HCT116 (cell line): ENCODE measurements at regions not wholly inside any gene's neighbourhood (a gene's known extent, or its start where the extent isn't known, plus 50 kb on each side); places are given as distances from the start of the nearest gene placed in this dataset.

Source experiments
- ATAC-seq: fragments of 200-7000 bp; cut with Tn5 transposase; 2 replicates; pipeline ENCODE4 v1.9.1; 2020; ENCODE audit warnings: mild to moderate bottlenecking, moderate library complexity
- BruUV-seq: library from RNA; stranded (reverse); fragments of 400-500 nt; replicated peaks from 2 replicates; lab custom pipeline; 2021; lab: Mats Ljungman, UMichigan
- CTCF ChIA-PET: fragments of 300-600 bp; sonication (Branson Sonifier 250); formaldehyde crosslinking; loops from one replicate; lab custom pipeline; 2021; ENCODE audit warnings: antibody characterized with exemption; lab: Charles Lee
- POLR2A ChIA-PET: fragments of 300-600, 350-600 bp; sonication (Branson Sonifier 250); formaldehyde crosslinking; loops from one replicate; lab custom pipeline; 2021; ENCODE audit warnings: antibody characterized with exemption; lab: Charles Lee
- RAD21 ChIA-PET, 2 experiments: fragments of 300-600 bp; sonication (Branson Sonifier 250); formaldehyde crosslinking; loops; one replicate each; lab custom pipeline; 2023; ENCODE audit warnings: low total read pairs in 2 of 2; ENCODE audit not compliant: uncharacterized antibody in 2 of 2, unreplicated experiment in 2 of 2, low non-redundant PET in 1 of 2; lab: Charles Lee
- DNase-seq: peaks from one replicate; pipeline ENCODE4 v3.0.0-alpha.2; 2010; ENCODE audit warnings: low read depth, low spot score
- H2AFZ ChIP-seq: fragments of 200-600 bp; shearing (Covaris generic), sonication (generic); 2 replicates; pipeline ENCODE4 v1.6.1; 2017; ENCODE audit warnings: low read depth, mixed run types, mixed read lengths, antibody characterized with exemption, low read length; ENCODE audit not compliant: poor library complexity, severe bottlenecking
- H3K27ac ChIP-seq: 2 replicates; pipeline ENCODE4 v1.5.1; 2012; ENCODE audit warnings: low read depth, low read length
- H3K27me3 ChIP-seq: fragments of 200-600 bp; sonication (generic); 2 replicates; pipeline ENCODE4 v1.6.1; 2016; ENCODE audit warnings: mixed run types, low read length, mixed read lengths; ENCODE audit not compliant: insufficient read depth
- H3K36me3 ChIP-seq, 2 experiments: fragments of 200-500 bp in 1 of 2; fragments of 200-600 bp in 1 of 2; sonication (Bioruptor generic) in 1 of 2; sonication (generic) in 1 of 2; 2 replicates each; pipeline versions ENCODE4 v1.5.1 to v1.6.1; 2014 to 2016; ENCODE audit warnings: low read length in 2 of 2, inconsistent platforms in 1 of 2, mixed read lengths in 1 of 2, mixed run types in 1 of 2; ENCODE audit not compliant: insufficient read depth in 2 of 2, control insufficient read depth in 1 of 2
- H3K4me1 ChIP-seq, 2 experiments: fragments of 200-600 bp in 1 of 2; sonication (generic) in 1 of 2; 2 replicates each; pipeline versions ENCODE4 v1.5.1 to v1.6.1; 2012 to 2017; ENCODE audit warnings: low read length in 2 of 2, inconsistent platforms in 1 of 2, mild to moderate bottlenecking in 1 of 2, mixed read lengths in 1 of 2, mixed run types in 1 of 2, moderate library complexity in 1 of 2; ENCODE audit not compliant: insufficient read depth in 2 of 2, control insufficient read depth in 1 of 2
- H3K4me2 ChIP-seq: fragments of 200-600 bp; sonication (generic); 2 replicates; pipeline ENCODE4 v1.6.1; 2017; ENCODE audit warnings: mixed run types, low read length, mixed read lengths
- H3K4me3 ChIP-seq, 2 experiments: fragments of 200-600 bp in 1 of 2; sonication (generic) in 1 of 2; replicated peaks in 1 of 2; 2 replicates each; pipeline ENCODE4 v1.5.1; 2011 to 2016; ENCODE audit warnings: low read length in 2 of 2, control low read depth in 1 of 2, low read depth in 1 of 2, mild to moderate bottlenecking in 1 of 2, mixed read lengths in 1 of 2, mixed run types in 1 of 2
- H3K79me2 ChIP-seq: fragments of 200-600 bp; sonication (generic); 2 replicates; pipeline ENCODE4 v1.6.1; 2017; ENCODE audit warnings: mild to moderate bottlenecking, mixed run types, low read length, moderate library complexity, mixed read lengths; ENCODE audit not compliant: insufficient read depth
- H3K9ac ChIP-seq: fragments of 200-600 bp; sonication (generic); 2 replicates; pipeline ENCODE4 v1.6.1; 2016; ENCODE audit warnings: low read length, mixed read lengths
- H3K9me2 ChIP-seq: fragments of 200-600 bp; sonication (generic), shearing (Covaris generic); 2 replicates; pipeline ENCODE4 v1.6.1; 2017; ENCODE audit warnings: mixed run types, mild to moderate bottlenecking, moderate library complexity; ENCODE audit not compliant: insufficient read depth
- H3K9me3 ChIP-seq, 2 experiments: fragments of 200-500 bp in 1 of 2; fragments of 200-600 bp in 1 of 2; sonication (Bioruptor generic) in 1 of 2; sonication (generic) in 1 of 2; 2 replicates each; pipeline ENCODE4 v1.6.1; 2014 to 2017; ENCODE audit warnings: low read length in 2 of 2, mixed read lengths in 2 of 2, inconsistent platforms in 1 of 2, low read depth in 1 of 2, mild to moderate bottlenecking in 1 of 2, mixed run types in 1 of 2, moderate library complexity in 1 of 2; ENCODE audit not compliant: control insufficient read depth in 1 of 2, insufficient read depth in 1 of 2
- H4K20me1 ChIP-seq: fragments of 200-600 bp; sonication (generic), shearing (Covaris generic); 2 replicates; pipeline ENCODE4 v1.6.1; 2017; ENCODE audit warnings: mixed run types, mild to moderate bottlenecking, moderate library complexity; ENCODE audit not compliant: insufficient read depth
- ATF3 ChIP-seq: IDR thresholded peaks from 2 replicates; pipeline ENCODE4 v1.6.1; 2012
- CEBPB ChIP-seq: IDR thresholded peaks from 2 replicates; pipeline ENCODE4 v1.6.1; 2012; ENCODE audit warnings: low read depth
- CTCF ChIP-seq, 3 experiments: fragments of 200-600 bp in 1 of 3; sonication (generic) in 1 of 3; IDR thresholded peaks in 2 of 3; conservative IDR thresholded peaks in 1 of 3; 2 replicates each; pipeline ENCODE4 v1.5.1; 2012 to 2017; ENCODE audit warnings: low read depth in 2 of 3, low read length in 2 of 3, antibody characterized with exemption in 1 of 3, borderline replicate concordance in 1 of 3, control low read depth in 1 of 3, mild to moderate bottlenecking in 1 of 3, mixed read lengths in 1 of 3, mixed run types in 1 of 3, moderate library complexity in 1 of 3; ENCODE audit not compliant: insufficient read depth in 1 of 3
- EGR1 ChIP-seq: IDR thresholded peaks from 2 replicates; pipeline ENCODE4 v1.6.1; 2012; ENCODE audit warnings: low read depth
- ELF1 ChIP-seq: IDR thresholded peaks from 2 replicates; pipeline ENCODE4 v1.6.1; 2012; ENCODE audit warnings: low read depth, borderline replicate concordance
- EZH2 ChIP-seq: fragments of 200-600 bp; sonication (generic); IDR thresholded peaks from 2 replicates; pipeline ENCODE4 v1.6.1; 2017; ENCODE audit warnings: antibody characterized with exemption, mixed run types
- EZH2phosphoT487 ChIP-seq: fragments of 200-600 bp; IDR thresholded peaks from 2 replicates; pipeline ENCODE4 v1.6.1; 2018; ENCODE audit warnings: antibody characterized with exemption, borderline replicate concordance
- FOSL1 ChIP-seq: IDR thresholded peaks from 2 replicates; pipeline ENCODE4 v1.6.1; 2012; ENCODE audit warnings: low read depth
- JUND ChIP-seq: IDR thresholded peaks from 2 replicates; pipeline ENCODE4 v1.6.1; 2012
- MAX ChIP-seq: IDR thresholded peaks from 2 replicates; pipeline ENCODE4 v1.6.1; 2012
- POLR2A ChIP-seq: IDR thresholded peaks from 2 replicates; pipeline ENCODE4 v1.7.0; 2011; ENCODE audit warnings: borderline replicate concordance; ENCODE audit not compliant: insufficient read depth, insufficient read length; ENCODE audit errors: extremely low read depth
- POLR2AphosphoS5 ChIP-seq: IDR thresholded peaks from 2 replicates; pipeline ENCODE4 v1.6.1; 2011; ENCODE audit warnings: mild to moderate bottlenecking, low read depth, low read length, moderate library complexity
- RAD21 ChIP-seq: IDR thresholded peaks from 2 replicates; pipeline ENCODE4 v1.6.1; 2012; ENCODE audit warnings: low read depth, mild to moderate bottlenecking
- REST ChIP-seq: IDR thresholded peaks from 2 replicates; pipeline ENCODE4 v1.6.1; 2012; ENCODE audit warnings: low read depth
- SIN3A ChIP-seq: IDR thresholded peaks from 2 replicates; pipeline ENCODE4 v1.6.1; 2012; ENCODE audit warnings: low read depth
- SP1 ChIP-seq: IDR thresholded peaks from 2 replicates; pipeline ENCODE4 v1.6.1; 2012; ENCODE audit warnings: low read depth
- SRF ChIP-seq: IDR thresholded peaks from 2 replicates; pipeline ENCODE4 v1.6.1; 2012; ENCODE audit warnings: low read depth
- ZBTB33 ChIP-seq: IDR thresholded peaks from 2 replicates; pipeline ENCODE4 v1.6.1; 2011; ENCODE audit warnings: mild to moderate bottlenecking, low read length, moderate library complexity; ENCODE audit not compliant: insufficient replicate concordance; ENCODE audit errors: extremely low read depth
- ZFX ChIP-seq: fragments of 450-650 bp; IDR thresholded peaks from 2 replicates; pipeline ENCODE4 v1.6.1; 2017
- ZNF274 ChIP-seq: fragments of 200-500 bp; sonication (Bioruptor generic); IDR thresholded peaks from 2 replicates; pipeline ENCODE4 v1.6.1; 2014; ENCODE audit warnings: mild to moderate bottlenecking, low read depth, low read length, inconsistent platforms
- intact Hi-C: fragments of 100-400 bp; cut with micrococcal nuclease; formaldehyde crosslinking; loops from 2 replicates; pipeline ENCODE4 v1.10.0; 2022

GRCh38 chr14:71762575-71762974 is 169.7 kb upstream of the RGS6 start:
- Histone ChIP-seq H3K4me3 (no peak overlapping the region), H3K27me3 (no peaks in the 10 kb centered on the region), H3K9me2 (no peaks in the 10 kb centered on the region), H3K36me3 (no peaks in the 10 kb centered on the region), H3K79me2 (no peaks in the 10 kb centered on the region), H3K9me3 (peaks cover 0 to 4% of the 10 kb centered on the region in 2 experiments; a peak in 1 of 4 replicates), H4K20me1 (no peaks in the 10 kb centered on the region), H3K9ac (no peak overlapping the region), H3K27ac (no peak overlapping the region), H2AFZ (no peak overlapping the region), H3K4me1 (no peaks in the 10 kb centered on the region), H3K4me2 (no peak overlapping the region)
- POLR2A ChIA-PET = no interaction called here
- DNase-seq (no peak), ATAC-seq (no peak)
- RAD21 ChIA-PET = no interaction called here
- TF ChIP-seq SP1 (no peak), ATF3 (no peak), SIN3A (no peak), RAD21 (no peak), CEBPB (no peak), ZNF274 (no peak), POLR2AphosphoS5 (no peak), MAX (no peak), CTCF (IDR thresholded peaks at IDR 0.05 in 2 of 3, conservative IDR thresholded peaks at IDR 0.05 in 1 of 3; ENCODE audit: borderline replicate concordance in 1 of 3, insufficient read depth in 1 of 3, low read depth in 2 of 3, low read length in 2 of 3) (no peak), ZBTB33 (no peak), EZH2 (no peak), POLR2A (no peak), ELF1 (no peak), JUND (no peak), FOSL1 (no peak), REST (no peak), SRF (no peak), EZH2phosphoT487 (no peak), ZFX (no peak), EGR1 (no peak)
- CTCF ChIA-PET = no interaction called here
- intact Hi-C loops = no loop called here
- no TSS peak for BruUV-seq
